Breast epithelium (tissue), 4 donors: ENCODE measurements at regions not wholly inside any gene's neighbourhood (a gene's known extent, or its start where the extent isn't known, plus 50 kb on each side); places are given as distances from the start of the nearest gene placed in this dataset.

Experiments used
- DNase-seq, 2 donors: peaks; one replicate each; pipeline ENCODE4 v3.0.0-alpha.2; 2019; ENCODE audit warnings: low spot score in 2 of 2
- H3K27ac ChIP-seq, 2 donors: fragments of 200-600 bp; sonication (generic) in 1 of 2; one replicate each; pipeline ENCODE4 v1.5.1; 2016 to 2019; ENCODE audit warnings: mild to moderate bottlenecking in 1 of 2
- H3K27me3 ChIP-seq, 2 donors: fragments of 200-600 bp; sonication (generic) in 1 of 2; one replicate each; pipeline versions ENCODE4 v1.5.1 to v1.6.0; 2017 to 2019; ENCODE audit warnings: control low read depth in 1 of 2, mild to moderate bottlenecking in 1 of 2
- H3K36me3 ChIP-seq: fragments of 200-600 bp; one replicate; pipeline ENCODE4 v1.5.1; 2019
- H3K4me1 ChIP-seq, 2 donors: fragments of 200-600 bp; sonication (generic); one replicate each; pipeline ENCODE4 v1.5.1; 2016 to 2019; ENCODE audit warnings: control low read depth in 1 of 2
- H3K4me3 ChIP-seq, 3 donors: fragments of 200-600 bp; sonication (generic); 1 replicate in 2 of 3; 2 replicates in 1 of 3; pipeline ENCODE4 v1.5.1; 2016 to 2019; ENCODE audit warnings: mild to moderate bottlenecking in 3 of 3, moderate library complexity in 2 of 3
- H3K9me3 ChIP-seq, 2 donors: fragments of 200-600 bp; sonication (generic) in 1 of 2; one replicate each; pipeline ENCODE4 v1.5.1; 2016 to 2019; ENCODE audit warnings: control low read depth in 1 of 2
- POLR2A ChIP-seq: fragments of 450-650 bp; IDR thresholded peaks from one replicate; pipeline ENCODE4 v1.6.1; 2016; ENCODE audit warnings: antibody characterized with exemption, mild to moderate bottlenecking, moderate library complexity
- POLR2AphosphoS5 ChIP-seq, 3 donors: sonication (generic); formaldehyde crosslinking; IDR thresholded peaks; one replicate each; pipeline ENCODE4 v1.6.1; 2017; ENCODE audit warnings: antibody characterized with exemption in 3 of 3
- intact Hi-C: fragments of 100-400 bp; cut with DNase I; formaldehyde crosslinking; loops from one replicate; pipeline ENCODE4 v1.15.1; 2023; ENCODE audit warnings: low total_unique reads
- TF ChIP-seq, protein P1 (sequence below), 3 donors: fragments of 450-650 bp; IDR thresholded peaks; one replicate each; pipeline ENCODE4 v1.5.1; 2016 to 2017; ENCODE audit warnings: antibody characterized with exemption in 3 of 3, mild to moderate bottlenecking in 3 of 3, moderate library complexity in 3 of 3

DNA sequence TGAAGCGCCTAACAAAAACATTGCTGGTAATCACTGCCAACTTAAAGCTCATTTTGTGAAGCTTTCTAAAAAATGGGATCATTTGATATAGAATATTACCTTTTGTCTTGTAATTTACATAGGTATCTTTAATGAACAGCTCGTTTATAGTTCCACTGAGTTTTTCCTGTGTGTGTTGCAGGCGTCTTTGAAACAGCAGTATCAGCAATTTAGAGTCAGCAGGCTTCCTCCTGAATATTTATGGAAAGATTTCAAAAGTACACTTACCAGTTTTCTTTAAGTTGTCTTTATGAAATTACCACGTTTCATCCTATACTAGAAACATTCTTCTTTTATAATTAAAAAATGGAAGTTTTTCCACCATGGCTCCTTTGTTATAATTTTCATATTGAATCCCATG is 140.3 kb upstream of the GRIN3A start:
- H3K4me3 ChIP-seq, result no peak overlapping the region
- no peaks in the 10 kb centered on the region for H3K27me3 ChIP-seq
- no peaks in the 10 kb centered on the region for H3K9me3 ChIP-seq
- no peak for DNase-seq
- H3K27ac ChIP-seq, result no peak overlapping the region
- H3K36me3 ChIP-seq, result no peaks in the 10 kb centered on the region
- intact Hi-C loops, result no loop called here
- H3K4me1 ChIP-seq, result no peaks in the 10 kb centered on the region
- TF ChIP-seq POLR2AphosphoS5 (IDR thresholded peaks at IDR 0.05), result no peak
- TF ChIP-seq, protein P1, sequence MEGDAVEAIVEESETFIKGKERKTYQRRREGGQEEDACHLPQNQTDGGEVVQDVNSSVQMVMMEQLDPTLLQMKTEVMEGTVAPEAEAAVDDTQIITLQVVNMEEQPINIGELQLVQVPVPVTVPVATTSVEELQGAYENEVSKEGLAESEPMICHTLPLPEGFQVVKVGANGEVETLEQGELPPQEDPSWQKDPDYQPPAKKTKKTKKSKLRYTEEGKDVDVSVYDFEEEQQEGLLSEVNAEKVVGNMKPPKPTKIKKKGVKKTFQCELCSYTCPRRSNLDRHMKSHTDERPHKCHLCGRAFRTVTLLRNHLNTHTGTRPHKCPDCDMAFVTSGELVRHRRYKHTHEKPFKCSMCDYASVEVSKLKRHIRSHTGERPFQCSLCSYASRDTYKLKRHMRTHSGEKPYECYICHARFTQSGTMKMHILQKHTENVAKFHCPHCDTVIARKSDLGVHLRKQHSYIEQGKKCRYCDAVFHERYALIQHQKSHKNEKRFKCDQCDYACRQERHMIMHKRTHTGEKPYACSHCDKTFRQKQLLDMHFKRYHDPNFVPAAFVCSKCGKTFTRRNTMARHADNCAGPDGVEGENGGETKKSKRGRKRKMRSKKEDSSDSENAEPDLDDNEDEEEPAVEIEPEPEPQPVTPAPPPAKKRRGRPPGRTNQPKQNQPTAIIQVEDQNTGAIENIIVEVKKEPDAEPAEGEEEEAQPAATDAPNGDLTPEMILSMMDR (IDR thresholded peaks at IDR 0.05), result no peak
- no peak for TF ChIP-seq POLR2A

DNA sequence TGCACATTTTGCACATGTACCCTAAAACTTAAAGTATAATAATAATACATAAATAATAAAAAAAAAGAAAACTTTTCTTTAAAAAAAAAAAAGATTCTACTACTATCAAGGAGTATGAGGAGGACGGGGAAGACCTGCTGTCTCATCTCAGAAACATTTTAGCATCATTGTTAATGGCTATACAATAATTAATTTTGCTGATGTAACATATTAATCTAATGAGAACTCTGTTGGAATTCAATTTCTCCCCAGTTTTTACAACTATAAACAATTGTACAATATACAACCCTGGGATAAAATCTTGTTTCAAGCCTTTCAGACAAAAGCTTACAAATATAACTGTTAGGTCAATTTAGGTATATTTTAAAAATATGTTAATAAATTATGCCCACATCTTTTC is 139.0 kb upstream of the GRIN3A start:
- no peaks in the 10 kb centered on the region for H3K9me3 ChIP-seq
- H3K4me3 ChIP-seq, result no peak overlapping the region
- TF ChIP-seq, protein P1 (IDR thresholded peaks at IDR 0.05), result no peak
- no peak for TF ChIP-seq POLR2A
- no peak for TF ChIP-seq POLR2AphosphoS5 (IDR thresholded peaks at IDR 0.05)
- H3K36me3 ChIP-seq, result no peaks in the 10 kb centered on the region
- intact Hi-C loops, result no loop called here
- no peak for DNase-seq
- no peaks in the 10 kb centered on the region for H3K4me1 ChIP-seq
- H3K27me3 ChIP-seq, result no peaks in the 10 kb centered on the region
- H3K27ac ChIP-seq, result no peak overlapping the region

DNA sequence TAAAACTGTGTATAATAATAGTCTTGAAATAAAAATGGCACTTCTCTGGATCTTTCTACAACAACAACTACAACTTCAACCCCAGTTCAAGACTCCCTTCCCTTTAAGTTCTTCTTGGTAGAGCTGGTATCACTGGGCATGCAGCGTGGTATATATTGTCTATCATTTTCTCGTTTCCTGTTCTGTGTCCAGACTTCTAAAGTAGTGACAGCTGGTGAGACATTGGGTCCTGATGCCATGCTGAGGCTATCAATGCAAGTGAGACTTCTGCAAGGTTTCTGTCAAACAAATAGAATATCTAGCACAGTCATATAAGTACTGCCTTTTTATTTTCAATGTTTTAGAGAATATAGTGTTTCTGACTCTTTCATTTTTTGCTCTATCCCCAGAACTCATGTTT is 123.0 kb upstream of the GRIN3A start:
- no peak for DNase-seq
- no peaks in the 10 kb centered on the region for H3K9me3 ChIP-seq
- H3K36me3 ChIP-seq, result no peaks in the 10 kb centered on the region
- H3K27ac ChIP-seq, result no peak overlapping the region
- intact Hi-C loops, result no loop called here
- no peaks in the 10 kb centered on the region for H3K27me3 ChIP-seq
- no peak overlapping the region for H3K4me3 ChIP-seq
- H3K4me1 ChIP-seq, result no peaks in the 10 kb centered on the region
- TF ChIP-seq POLR2AphosphoS5 (IDR thresholded peaks at IDR 0.05) (no peak), POLR2A (no peak)
- TF ChIP-seq, protein P1 (IDR thresholded peaks at IDR 0.05), result no peak

DNA sequence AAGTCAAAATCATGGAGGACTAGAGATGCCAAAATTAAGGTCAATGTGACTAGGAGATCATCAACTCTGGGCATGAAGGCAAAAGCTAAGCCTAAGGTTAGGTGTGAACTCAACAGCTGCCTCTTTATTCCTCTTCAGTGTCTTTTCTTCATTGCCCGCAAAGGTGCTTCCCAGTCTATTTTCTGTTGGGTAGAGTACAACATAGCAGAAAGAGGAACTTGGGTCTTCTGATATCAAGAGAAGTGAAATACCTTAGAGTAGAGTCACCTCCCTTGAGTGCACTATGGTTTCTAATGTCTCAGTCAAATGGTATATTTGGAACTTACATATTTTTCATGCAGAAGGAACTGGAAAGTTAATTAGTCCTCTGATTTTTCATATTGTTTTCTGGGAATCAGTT is 122.5 kb upstream of the GRIN3A start:
- TF ChIP-seq POLR2AphosphoS5 (IDR thresholded peaks at IDR 0.05), result no peak
- TF ChIP-seq, protein P1 (IDR thresholded peaks at IDR 0.05), result no peak
- TF ChIP-seq POLR2A, result no peak
- Histone ChIP-seq H3K4me1 (no peaks in the 10 kb centered on the region), H3K27ac (no peak overlapping the region), H3K27me3 (no peaks in the 10 kb centered on the region), H3K36me3 (no peaks in the 10 kb centered on the region), H3K9me3 (no peaks in the 10 kb centered on the region), H3K4me3 (no peak overlapping the region)
- no peak for DNase-seq
- intact Hi-C loops, result no loop called here

DNA sequence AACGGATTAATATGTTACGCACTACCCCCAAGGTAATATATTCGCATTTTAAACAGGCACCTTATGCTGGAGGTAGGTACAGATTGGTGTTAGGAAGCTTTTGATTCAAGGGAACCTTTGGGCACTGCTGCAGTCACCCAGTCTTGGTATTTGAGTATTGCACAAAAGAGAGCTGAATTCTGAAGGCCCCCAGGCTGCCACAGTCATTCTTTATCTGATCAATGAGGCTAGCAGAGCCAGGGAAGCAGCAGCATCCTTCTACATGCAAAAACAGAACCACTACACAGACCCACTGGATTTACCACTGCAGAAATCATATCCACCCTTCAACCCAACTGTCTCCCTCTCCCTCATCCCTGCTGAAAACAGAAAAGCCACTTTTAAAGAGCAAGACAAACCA is 121.2 kb upstream of the GRIN3A start:
- no peaks in the 10 kb centered on the region for H3K9me3 ChIP-seq
- TF ChIP-seq POLR2A (no peak), POLR2AphosphoS5 (IDR thresholded peaks at IDR 0.05) (no peak)
- TF ChIP-seq, protein P1 (IDR thresholded peaks at IDR 0.05), result no peak
- intact Hi-C loops, result no loop called here
- no peaks in the 10 kb centered on the region for H3K27me3 ChIP-seq
- no peaks in the 10 kb centered on the region for H3K4me1 ChIP-seq
- no peak overlapping the region for H3K27ac ChIP-seq
- no peak overlapping the region for H3K4me3 ChIP-seq
- no peaks in the 10 kb centered on the region for H3K36me3 ChIP-seq
- DNase-seq, result no peak
